Tibial nerve (tissue), 4 donors: ENCODE measurements at regions not wholly inside any gene's neighbourhood (a gene's known extent, or its start where the extent isn't known, plus 50 kb on each side); places are given as distances from the start of the nearest gene placed in this dataset.
"Not testable (repeated sequence)": the region's sequence is repeated elsewhere in the genome, so short reads cannot be mapped to it uniquely, and the experiment has no call there.

Experiments
- DNase-seq, 2 donors: peaks; one replicate each; pipeline ENCODE4 v3.0.0-alpha.2; 2019; ENCODE audit warnings: low spot score in 2 of 2
- H3K27ac ChIP-seq, 4 donors: fragments of 200-600 bp; sonication (generic) in 3 of 4; one replicate each; pipeline ENCODE4 v1.5.1; 2017 to 2019; ENCODE audit warnings: mild to moderate bottlenecking in 1 of 4
- H3K27me3 ChIP-seq, 2 donors: fragments of 200-600 bp; sonication (generic) in 1 of 2; one replicate each; pipeline versions ENCODE4 v1.5.1 to v1.6.0; 2017 to 2019
- H3K36me3 ChIP-seq, 3 donors: fragments of 200-600 bp; sonication (generic); one replicate each; pipeline ENCODE4 v1.5.1; 2018 to 2019
- H3K4me1 ChIP-seq, 4 donors: fragments of 200-600 bp; sonication (generic) in 3 of 4; one replicate each; pipeline ENCODE4 v1.5.1; 2017 to 2019
- H3K4me3 ChIP-seq, 4 donors: fragments of 200-600 bp; sonication (generic) in 3 of 4; one replicate each; pipeline ENCODE4 v1.5.1; 2017 to 2019; ENCODE audit warnings: mild to moderate bottlenecking in 1 of 4, moderate library complexity in 1 of 4
- H3K9me3 ChIP-seq, 4 donors: fragments of 200-600 bp; sonication (generic) in 3 of 4; one replicate each; pipeline ENCODE4 v1.5.1; 2017 to 2019
- EP300 ChIP-seq, 2 donors: sonication (generic); formaldehyde crosslinking; IDR thresholded peaks; one replicate each; pipeline ENCODE4 v1.6.1; 2017; ENCODE audit warnings: antibody characterized with exemption in 2 of 2, mild to moderate bottlenecking in 1 of 2
- POLR2A ChIP-seq, 2 donors: fragments of 450-650 bp; IDR thresholded peaks; one replicate each; pipeline ENCODE4 v1.6.1; 2017; ENCODE audit warnings: antibody characterized with exemption in 2 of 2, mild to moderate bottlenecking in 2 of 2, moderate library complexity in 2 of 2
- WGBS, 2 donors: methylation state at CpG; one replicate each; pipeline ENCODE4 v1.1.5; 2018; 5-methylcytosine and 5-hydroxymethylcytosine counted together
- TF ChIP-seq, protein P1 (sequence below), 5 experiments: fragments of 200-600 bp in 3 of 5; fragments of 450-650 bp in 2 of 5; sonication (generic) in 3 of 5; IDR thresholded peaks; one replicate each; pipeline ENCODE4 v1.5.1; 2016 to 2019; ENCODE audit warnings: antibody characterized with exemption in 5 of 5, mild to moderate bottlenecking in 3 of 5, moderate library complexity in 2 of 5

DNA sequence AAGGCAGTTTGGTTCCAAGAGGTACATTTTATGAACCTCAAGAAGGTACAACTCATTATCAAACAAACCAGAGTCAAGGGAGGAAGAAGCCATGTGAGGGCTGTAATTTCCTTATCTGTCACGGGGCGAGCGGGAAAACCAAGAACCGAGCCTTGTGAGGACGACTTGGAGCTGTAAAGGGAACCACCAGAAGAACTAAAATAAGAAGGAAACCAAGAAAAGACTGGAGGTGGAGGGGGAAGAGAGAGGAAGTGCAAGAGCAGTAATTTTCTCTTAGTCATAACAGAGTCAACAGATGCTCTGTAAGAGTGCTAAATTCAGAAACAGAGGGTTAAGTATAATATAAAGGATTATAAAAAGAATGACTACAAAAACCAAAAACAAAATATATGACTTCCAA is 127.1 kb downstream of the DIRAS2 start:
- whole genome bisulfite sequencing, 2 donors, result 79 to 89% methylated on average over 5 of the region's 5 CpGs
- no peak for DNase-seq
- no peaks in the 10 kb centered on the region for H3K36me3 ChIP-seq

DNA sequence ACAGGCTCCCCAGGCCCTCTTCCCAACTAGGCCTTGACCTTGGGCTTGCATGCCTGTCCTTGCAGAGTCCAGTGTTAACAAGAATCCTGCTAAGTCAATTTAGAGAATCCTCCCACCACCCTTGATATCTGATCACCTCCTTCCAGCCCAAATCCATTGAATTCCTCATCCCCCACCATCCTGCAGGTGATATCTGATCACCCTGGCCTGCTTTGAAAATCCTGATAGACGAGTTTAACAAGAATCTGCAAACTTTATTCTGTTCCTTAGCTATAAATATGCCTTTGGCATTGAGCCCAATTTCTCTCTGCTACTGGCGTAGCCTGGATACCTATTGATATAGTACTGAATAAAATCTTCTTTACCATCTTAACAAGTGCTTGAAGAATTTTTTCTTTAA is 125.5 kb downstream of the DIRAS2 start:
- no peaks in the 10 kb centered on the region for H3K27me3 ChIP-seq
- no peaks in the 10 kb centered on the region for H3K36me3 ChIP-seq
- no peak overlapping the region for H3K4me3 ChIP-seq
- H3K27ac ChIP-seq, result no peak overlapping the region
- TF ChIP-seq EP300 (IDR thresholded peaks at IDR 0.05) (no peak), POLR2A (IDR thresholded peaks at IDR 0.05) (no peak)
- TF ChIP-seq, protein P1, sequence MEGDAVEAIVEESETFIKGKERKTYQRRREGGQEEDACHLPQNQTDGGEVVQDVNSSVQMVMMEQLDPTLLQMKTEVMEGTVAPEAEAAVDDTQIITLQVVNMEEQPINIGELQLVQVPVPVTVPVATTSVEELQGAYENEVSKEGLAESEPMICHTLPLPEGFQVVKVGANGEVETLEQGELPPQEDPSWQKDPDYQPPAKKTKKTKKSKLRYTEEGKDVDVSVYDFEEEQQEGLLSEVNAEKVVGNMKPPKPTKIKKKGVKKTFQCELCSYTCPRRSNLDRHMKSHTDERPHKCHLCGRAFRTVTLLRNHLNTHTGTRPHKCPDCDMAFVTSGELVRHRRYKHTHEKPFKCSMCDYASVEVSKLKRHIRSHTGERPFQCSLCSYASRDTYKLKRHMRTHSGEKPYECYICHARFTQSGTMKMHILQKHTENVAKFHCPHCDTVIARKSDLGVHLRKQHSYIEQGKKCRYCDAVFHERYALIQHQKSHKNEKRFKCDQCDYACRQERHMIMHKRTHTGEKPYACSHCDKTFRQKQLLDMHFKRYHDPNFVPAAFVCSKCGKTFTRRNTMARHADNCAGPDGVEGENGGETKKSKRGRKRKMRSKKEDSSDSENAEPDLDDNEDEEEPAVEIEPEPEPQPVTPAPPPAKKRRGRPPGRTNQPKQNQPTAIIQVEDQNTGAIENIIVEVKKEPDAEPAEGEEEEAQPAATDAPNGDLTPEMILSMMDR (IDR thresholded peaks at IDR 0.05), result no peak
- no peak for DNase-seq
- H3K4me1 ChIP-seq, result no peaks in the 10 kb centered on the region
- WGBS, 2 donors, result 46 to 57% methylated on average over 2 of the region's 2 CpGs
- H3K9me3 ChIP-seq, result no peaks in the 10 kb centered on the region

More for the DNA sequence above, 127.1 kb downstream of the DIRAS2 start:
- H3K27ac ChIP-seq, result no peak overlapping the region
- H3K27me3 ChIP-seq, result no peaks in the 10 kb centered on the region
- TF ChIP-seq, protein P1 (IDR thresholded peaks at IDR 0.05), result no peak
- TF ChIP-seq POLR2A (IDR thresholded peaks at IDR 0.05) (no peak), EP300 (IDR thresholded peaks at IDR 0.05) (no peak)
- H3K9me3 ChIP-seq, result no peaks in the 10 kb centered on the region
- no peak overlapping the region for H3K4me3 ChIP-seq
- no peaks in the 10 kb centered on the region for H3K4me1 ChIP-seq

DNA sequence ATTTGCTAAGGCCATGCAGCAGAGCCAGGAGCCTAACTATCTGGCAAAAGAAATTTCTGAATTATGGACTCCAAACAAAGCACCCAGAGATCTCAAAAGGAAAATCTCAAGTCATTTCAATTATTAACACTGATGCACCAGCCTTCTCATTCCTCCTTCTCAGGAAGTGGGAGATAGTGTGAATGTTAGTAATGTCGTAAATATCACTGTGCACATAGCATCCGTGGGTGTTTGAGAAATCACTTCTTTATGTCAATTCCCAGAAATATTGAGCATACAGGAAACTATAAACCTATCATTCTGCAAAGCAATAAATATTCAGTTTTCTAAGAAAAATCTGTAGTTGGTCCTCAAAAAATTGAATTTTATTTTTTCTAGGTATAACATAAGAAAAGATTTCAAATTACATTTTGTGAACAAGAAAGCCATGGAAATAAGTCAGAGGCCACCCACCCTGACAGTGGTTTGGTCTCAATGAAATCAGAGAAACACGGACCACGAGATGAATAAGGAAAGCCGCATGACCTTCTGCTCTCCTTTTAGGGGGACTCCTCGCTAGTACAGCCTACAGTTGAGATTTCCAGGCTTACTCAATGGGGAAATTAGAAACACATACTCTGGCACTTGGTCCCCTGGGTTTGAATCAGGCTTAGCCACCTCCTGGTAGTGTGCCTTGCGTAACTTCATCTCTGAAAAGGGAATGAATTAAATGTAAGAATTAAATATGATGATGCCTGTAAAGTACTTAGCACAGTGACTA is 120.6 kb downstream of the DIRAS2 start:
- no peak overlapping the region for H3K27ac ChIP-seq
- H3K9me3 ChIP-seq, result no peaks in the 10 kb centered on the region
- no peaks in the 10 kb centered on the region for H3K27me3 ChIP-seq
- H3K4me3 ChIP-seq, result no peak overlapping the region
- no peaks in the 10 kb centered on the region for H3K4me1 ChIP-seq
- TF ChIP-seq EP300 (IDR thresholded peaks at IDR 0.05) (no peak), POLR2A (IDR thresholded peaks at IDR 0.05) (no peak)
- TF ChIP-seq, protein P1 (IDR thresholded peaks at IDR 0.05), result no peak
- no peak for DNase-seq
- H3K36me3 ChIP-seq, result no peaks in the 10 kb centered on the region
- 59 to 72% methylated on average over 7 of the region's 7 CpGs for WGBS, 2 donors

DNA sequence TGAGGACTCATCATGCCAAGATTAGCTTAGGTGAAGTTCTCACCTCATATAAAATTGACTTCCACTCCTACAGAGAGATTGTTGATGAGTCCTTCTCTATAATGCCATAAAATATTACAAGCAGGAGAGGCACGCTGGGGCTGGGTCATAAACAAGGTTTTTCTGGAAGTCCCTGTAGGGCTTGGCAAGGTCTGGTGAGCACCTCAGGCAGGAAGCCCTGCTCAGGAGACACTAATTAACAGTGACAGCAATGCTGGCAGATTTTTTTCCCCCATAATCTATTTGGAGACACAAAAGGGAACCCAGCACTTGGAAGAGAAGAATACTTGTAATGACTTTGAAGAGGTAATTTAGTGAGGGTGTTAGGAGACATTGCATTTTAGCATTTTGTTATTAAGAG is 118.7 kb downstream of the DIRAS2 start:
- no peaks in the 10 kb centered on the region for H3K27me3 ChIP-seq
- no peak for TF ChIP-seq EP300 (IDR thresholded peaks at IDR 0.05)
- no peak for TF ChIP-seq POLR2A (IDR thresholded peaks at IDR 0.05)
- TF ChIP-seq, protein P1 (IDR thresholded peaks at IDR 0.05), result no peak
- 14 to 19% methylated on average over 1 of the region's 1 CpG for WGBS, 2 donors
- H3K4me3 ChIP-seq, result no peak overlapping the region
- H3K36me3 ChIP-seq, result no peaks in the 10 kb centered on the region
- H3K27ac ChIP-seq, result no peak overlapping the region
- DNase-seq, result no peak
- H3K9me3 ChIP-seq, result peaks cover 0 to 6% (median 0%) of the 10 kb centered on the region in 4 donors
- H3K4me1 ChIP-seq, result no peaks in the 10 kb centered on the region

DNA sequence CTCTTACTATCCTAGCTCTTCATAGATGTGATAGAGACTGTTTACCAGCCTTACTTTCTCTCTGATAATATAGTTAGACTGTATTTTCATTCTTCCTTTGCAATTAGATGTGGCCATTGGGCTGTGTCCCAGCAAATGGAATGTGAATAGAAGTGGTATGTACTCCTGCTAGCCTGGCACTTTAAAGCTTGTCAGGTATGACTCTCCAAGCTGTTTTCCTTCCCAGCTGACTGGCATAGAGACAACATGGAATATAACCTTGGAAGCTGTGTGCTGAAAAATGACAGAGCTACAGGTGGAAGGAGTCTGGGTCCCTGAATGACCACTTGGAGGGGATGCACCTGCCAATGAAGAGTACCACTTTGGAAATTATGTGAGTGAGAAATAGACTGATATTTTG is 116.2 kb downstream of the DIRAS2 start:
- TF ChIP-seq EP300 (IDR thresholded peaks at IDR 0.05) (no peak), POLR2A (IDR thresholded peaks at IDR 0.05) (no peak)
- TF ChIP-seq, protein P1 (IDR thresholded peaks at IDR 0.05), result no peak

DNA sequence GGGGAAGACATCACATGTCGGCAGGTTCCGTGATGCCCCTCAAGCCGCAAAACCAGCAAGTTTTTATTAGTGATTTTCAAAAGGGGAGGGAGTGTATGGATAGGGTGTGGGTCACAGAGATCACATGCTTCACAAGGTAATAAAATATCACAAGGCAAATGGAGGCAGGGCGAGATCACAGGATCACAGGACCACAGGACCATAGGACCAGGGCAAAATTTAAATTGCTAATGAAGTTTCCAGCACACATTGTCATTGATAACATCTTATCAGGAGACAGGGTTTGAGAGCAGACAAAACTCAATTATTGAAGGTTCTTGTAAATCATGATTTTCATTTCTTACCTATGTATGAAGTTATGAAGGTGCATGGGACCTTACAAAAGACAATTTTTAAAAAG is 106.5 kb downstream of the DIRAS2 start:
- H3K4me1 ChIP-seq, H3K27ac ChIP-seq, H3K36me3 ChIP-seq, H3K9me3 ChIP-seq, H3K27me3 ChIP-seq, DNase-seq, H3K4me3 ChIP-seq: not testable (repeated sequence)
- WGBS, 2 donors, result 66 to 83% methylated on average over 4 of the region's 4 CpGs

More for the DNA sequence above, 116.2 kb downstream of the DIRAS2 start:
- no peaks in the 10 kb centered on the region for H3K27me3 ChIP-seq
- no peaks in the 10 kb centered on the region for H3K4me1 ChIP-seq
- no peak overlapping the region for H3K4me3 ChIP-seq
- no peak for DNase-seq
- no peak overlapping the region for H3K27ac ChIP-seq
- peaks cover 0 to 6% (median 0%) of the 10 kb centered on the region in 4 donors for H3K9me3 ChIP-seq
- H3K36me3 ChIP-seq, result no peaks in the 10 kb centered on the region
